ENCODE measurements at regions not wholly inside any gene's neighbourhood (a gene's known extent, or its start where the extent isn't known, plus 50 kb on each side); places are given as distances from the start of the nearest gene placed in this dataset.
"Not testable (repeated sequence)": the region's sequence is repeated elsewhere in the genome, so short reads cannot be mapped to it uniquely, and the experiment has no call there.

GRCh38 chr1:168835791-168836190, 106.8 kb upstream of the DPT start:
- Mint-ChIP-seq H3K4me3 (no peak overlapping the region), H3K4me1 (no peaks in the 10 kb centered on the region), H3K36me3 (no peaks in the 10 kb centered on the region), H3K27ac (no peak overlapping the region), H3K27me3 (no peaks in the 10 kb centered on the region), H3K9me3 (peaks cover 3% of the 10 kb centered on the region)
- no peak for ATAC-seq

DNA sequence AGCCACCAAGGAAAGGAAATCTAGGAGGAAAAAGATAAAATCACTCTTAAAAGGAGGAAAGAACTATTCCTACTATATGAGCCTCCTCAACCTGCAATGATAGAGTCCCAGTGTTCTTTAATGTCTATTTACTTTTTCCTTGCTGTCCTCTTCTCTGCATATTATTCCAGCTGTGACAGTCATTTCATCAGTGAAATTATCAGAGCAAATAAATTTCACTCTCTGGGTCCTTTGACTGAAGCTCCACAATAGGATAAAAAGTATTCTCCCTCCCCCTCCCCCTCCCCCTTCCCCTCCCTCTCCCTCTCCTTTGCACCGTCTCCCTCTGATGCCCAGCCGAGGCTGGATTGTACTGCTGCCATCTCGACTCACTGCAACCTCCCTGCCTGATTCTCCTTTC, 107.5 kb upstream of the DPT start:
- H3K4me1 Mint-ChIP-seq = no peaks in the 10 kb centered on the region
- H3K4me3 Mint-ChIP-seq = no peak overlapping the region
- no peaks in the 10 kb centered on the region for H3K36me3 Mint-ChIP-seq
- H3K27ac Mint-ChIP-seq = no peak overlapping the region
- H3K9me3 Mint-ChIP-seq = peaks cover 3% of the 10 kb centered on the region
- no peaks in the 10 kb centered on the region for H3K27me3 Mint-ChIP-seq
- no peak for ATAC-seq

DNA sequence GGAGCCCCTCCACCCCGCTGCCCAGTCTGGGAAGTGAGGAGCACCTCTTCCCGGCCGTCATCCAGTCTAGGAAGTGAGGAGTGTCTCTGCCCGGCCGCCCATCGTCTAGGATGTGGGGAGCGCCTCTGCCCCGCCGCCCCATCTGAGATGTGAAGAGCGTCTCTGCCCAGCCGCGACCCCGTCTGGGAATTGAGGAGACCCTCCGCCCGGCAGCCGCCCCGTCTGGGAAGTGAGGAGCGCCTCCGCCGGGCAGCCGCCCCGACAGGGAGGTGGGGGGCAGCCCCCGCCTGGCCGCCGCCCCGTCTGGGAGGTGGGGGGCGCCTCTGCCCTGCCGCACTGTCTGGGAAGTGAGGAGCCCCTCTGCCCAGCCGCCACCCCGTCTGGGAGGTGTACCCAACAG, 108.2 kb upstream of the DPT start:
- H3K9me3 Mint-ChIP-seq, H3K4me1 Mint-ChIP-seq, H3K27ac Mint-ChIP-seq, H3K36me3 Mint-ChIP-seq, ATAC-seq, H3K27me3 Mint-ChIP-seq, H3K4me3 Mint-ChIP-seq: not testable (repeated sequence)

DNA sequence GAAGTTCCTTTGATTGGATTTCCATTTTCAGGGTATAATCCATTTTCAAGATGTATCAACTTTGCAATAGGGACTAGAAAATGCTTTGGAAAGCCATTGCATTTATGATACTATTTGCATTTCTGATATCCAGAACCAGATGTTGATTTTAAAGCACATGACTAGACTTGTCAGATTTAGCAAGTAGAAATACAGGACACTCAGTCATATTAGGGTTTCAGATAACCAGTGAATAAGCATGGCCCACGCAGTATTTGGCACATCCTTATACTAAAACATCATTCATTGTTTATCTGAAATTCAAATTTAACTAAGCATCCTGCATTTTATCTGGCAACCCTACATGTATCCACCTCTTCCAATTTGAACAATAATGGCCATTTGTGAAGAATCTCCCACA, 113.3 kb upstream of the DPT start:
- no peak overlapping the region for H3K4me3 Mint-ChIP-seq
- no peaks in the 10 kb centered on the region for H3K36me3 Mint-ChIP-seq
- H3K9me3 Mint-ChIP-seq = no peaks in the 10 kb centered on the region
- H3K27ac Mint-ChIP-seq = no peak overlapping the region
- H3K27me3 Mint-ChIP-seq = peaks cover 23% of the 10 kb centered on the region
- H3K4me1 Mint-ChIP-seq = no peaks in the 10 kb centered on the region
- ATAC-seq = no peak

- Mint-ChIP-seq H3K27me3 (peaks cover 23% of the 10 kb centered on the region), H3K4me1 (no peaks in the 10 kb centered on the region), H3K4me3 (no peak overlapping the region), H3K9me3 (no peaks in the 10 kb centered on the region), H3K27ac (no peak overlapping the region), H3K36me3 (no peaks in the 10 kb centered on the region)
- no peak for ATAC-seq
Observed at GRCh38 chr1:168842916-168843315, 113.9 kb upstream of the DPT start.

- Mint-ChIP-seq H3K27me3 (peaks cover 25% of the 10 kb centered on the region), H3K4me1 (no peaks in the 10 kb centered on the region), H3K4me3 (no peak overlapping the region), H3K36me3 (no peaks in the 10 kb centered on the region), H3K27ac (no peak overlapping the region), H3K9me3 (no peaks in the 10 kb centered on the region)
- no peak for ATAC-seq
Observed at GRCh38 chr1:168843401-168843800, 114.4 kb upstream of the DPT start.

GRCh38 chr1:168843950-168844349, 114.9 kb upstream of the DPT start:
- Mint-ChIP-seq H3K9me3 (no peaks in the 10 kb centered on the region), H3K27me3 (peaks cover 30% of the 10 kb centered on the region), H3K4me3 (no peak overlapping the region), H3K36me3 (no peaks in the 10 kb centered on the region), H3K27ac (no peak overlapping the region), H3K4me1 (no peaks in the 10 kb centered on the region)
- ATAC-seq = no peak

GRCh38 chr1:168845140-168845539, 116.1 kb upstream of the DPT start:
- no peak for ATAC-seq
- peaks cover 31% of the 10 kb centered on the region for H3K27me3 Mint-ChIP-seq
- no peak overlapping the region for H3K27ac Mint-ChIP-seq
- no peaks in the 10 kb centered on the region for H3K4me1 Mint-ChIP-seq
- H3K36me3 Mint-ChIP-seq = no peaks in the 10 kb centered on the region
- no peaks in the 10 kb centered on the region for H3K9me3 Mint-ChIP-seq
- no peak overlapping the region for H3K4me3 Mint-ChIP-seq

DNA sequence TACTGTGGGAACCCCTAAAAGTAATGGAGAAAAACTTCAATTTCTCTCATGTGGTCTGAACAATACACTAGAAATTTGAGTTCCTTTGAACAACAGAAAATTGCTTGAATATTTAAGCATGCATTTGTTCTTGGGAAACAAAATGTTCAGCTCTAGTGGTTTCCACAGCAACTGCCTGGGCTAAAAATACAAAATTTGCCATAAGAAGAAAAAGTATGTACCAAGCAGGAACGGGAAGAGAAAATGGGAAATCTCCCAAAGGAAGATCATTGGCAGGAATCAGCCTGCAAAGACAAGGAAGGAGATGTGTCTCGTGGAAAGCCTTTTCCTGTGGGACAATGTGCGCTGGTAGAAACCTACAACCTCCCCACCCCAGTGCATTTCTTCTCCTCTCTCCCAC, 119.0 kb upstream of the DPT start:
- Mint-ChIP-seq H3K36me3 (no peaks in the 10 kb centered on the region), H3K4me3 (no peak overlapping the region), H3K9me3 (peaks cover 3% of the 10 kb centered on the region), H3K27me3 (peaks cover 37% of the 10 kb centered on the region), H3K27ac (no peak overlapping the region), H3K4me1 (no peaks in the 10 kb centered on the region)
- ATAC-seq = no peak

DNA sequence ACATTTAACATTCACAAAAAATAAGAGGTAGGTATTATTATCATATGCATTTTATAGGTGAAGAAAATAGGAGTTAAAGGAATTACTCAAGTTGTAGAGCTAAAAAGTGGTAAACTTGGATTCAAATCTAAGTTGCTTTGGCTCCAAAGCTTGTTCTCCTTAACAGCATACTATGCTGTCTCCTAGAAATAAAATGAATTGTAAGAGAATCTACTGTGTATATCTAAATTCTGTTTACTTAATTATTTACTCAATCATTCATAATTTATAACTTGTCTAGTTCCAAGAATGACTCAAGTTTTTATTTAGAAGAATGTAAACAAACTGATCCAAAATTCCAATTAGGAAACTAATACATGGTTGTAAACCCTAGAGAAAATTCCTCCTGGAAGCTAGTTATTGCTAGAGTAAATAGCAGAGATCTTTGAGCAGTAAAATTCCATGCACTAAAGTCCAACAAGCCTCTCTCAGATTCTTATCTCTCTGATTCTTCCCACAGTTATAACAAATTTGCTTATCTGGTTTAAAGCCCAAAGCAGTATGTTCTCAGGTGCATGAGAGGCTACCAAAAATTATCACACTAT, 132.5 kb upstream of the DPT start:
- no peaks in the 10 kb centered on the region for H3K4me1 Mint-ChIP-seq

GRCh38 chr1:168863772-168864171, 134.8 kb upstream of the DPT start:
- Mint-ChIP-seq H3K27ac (no peak overlapping the region), H3K4me1 (no peaks in the 10 kb centered on the region), H3K27me3 (no peaks in the 10 kb centered on the region), H3K9me3 (peaks cover 12% of the 10 kb centered on the region), H3K4me3 (no peak overlapping the region), H3K36me3 (no peaks in the 10 kb centered on the region)
- no peak for ATAC-seq

More for the DNA sequence above, 132.5 kb upstream of the DPT start:
- Mint-ChIP-seq H3K4me3 (no peak overlapping the region), H3K9me3 (peaks cover 11% of the 10 kb centered on the region), H3K36me3 (no peaks in the 10 kb centered on the region), H3K27ac (no peak overlapping the region), H3K27me3 (no peaks in the 10 kb centered on the region)
- ATAC-seq = no peak

GRCh38 chr1:168864266-168864665, 135.3 kb upstream of the DPT start:
- H3K4me1 Mint-ChIP-seq = no peaks in the 10 kb centered on the region
- H3K9me3 Mint-ChIP-seq = peaks cover 12% of the 10 kb centered on the region
- no peaks in the 10 kb centered on the region for H3K36me3 Mint-ChIP-seq
- no peaks in the 10 kb centered on the region for H3K27me3 Mint-ChIP-seq
- no peak for ATAC-seq
- no peak overlapping the region for H3K4me3 Mint-ChIP-seq
- H3K27ac Mint-ChIP-seq = no peak overlapping the region

- H3K36me3 Mint-ChIP-seq = no peaks in the 10 kb centered on the region
- no peak for ATAC-seq
Observed at GRCh38 chr1:168865850-168866620, 137.0 kb upstream of the DPT start.

GRCh38 chr1:168867941-168868634, 139.1 kb upstream of the DPT start:
- H3K4me1 Mint-ChIP-seq = no peaks in the 10 kb centered on the region
- peaks cover 14% of the 10 kb centered on the region for H3K9me3 Mint-ChIP-seq
- H3K27me3 Mint-ChIP-seq = no peaks in the 10 kb centered on the region
- no peak overlapping the region for H3K4me3 Mint-ChIP-seq
- H3K36me3 Mint-ChIP-seq = no peaks in the 10 kb centered on the region
- H3K27ac Mint-ChIP-seq = no peak overlapping the region
- no peak for ATAC-seq

More at GRCh38 chr1:168865850-168866620, 137.0 kb upstream of the DPT start:
- Mint-ChIP-seq H3K9me3 (peaks cover 9% of the 10 kb centered on the region), H3K4me1 (no peaks in the 10 kb centered on the region), H3K4me3 (no peak overlapping the region), H3K27me3 (no peaks in the 10 kb centered on the region), H3K27ac (no peak overlapping the region)

- H3K4me1 Mint-ChIP-seq = no peaks in the 10 kb centered on the region
- peaks cover 6% of the 10 kb centered on the region for H3K9me3 Mint-ChIP-seq
- H3K27ac Mint-ChIP-seq = no peak overlapping the region
- no peak for ATAC-seq
- H3K27me3 Mint-ChIP-seq = no peaks in the 10 kb centered on the region
- H3K36me3 Mint-ChIP-seq = no peaks in the 10 kb centered on the region
- H3K4me3 Mint-ChIP-seq = no peak overlapping the region
Observed at GRCh38 chr1:168871531-168871930, 142.5 kb upstream of the DPT start.

GRCh38 chr1:168875831-168876230, 146.8 kb upstream of the DPT start:
- Mint-ChIP-seq H3K27me3 (no peaks in the 10 kb centered on the region), H3K27ac (no peak overlapping the region), H3K4me1 (no peaks in the 10 kb centered on the region), H3K36me3 (no peaks in the 10 kb centered on the region), H3K9me3 (peaks cover 8% of the 10 kb centered on the region), H3K4me3 (no peak overlapping the region)
- ATAC-seq = no peak

Data from stimulated activated memory B cell treated with anti-CD40 and anti-IgM and Interleukin-4, amounts not matched to agents 10 μg/mL and 1 μg/mL and 100 μg/mL, for 72 hours (primary cell).